T-helper 17 cell (primary cell): ENCODE measurements at regions not wholly inside any gene's neighbourhood (a gene's known extent, or its start where the extent isn't known, plus 50 kb on each side); places are given as distances from the start of the nearest gene placed in this dataset.
"Not testable (repeated sequence)": the region's sequence is repeated elsewhere in the genome, so short reads cannot be mapped to it uniquely, and the experiment has no call there.

Experiments used
- ATAC-seq: fragments of 150-1000 bp; cut with Tn5 transposase; 2 replicates; pipeline ENCODE4 v1.10.0; 2021; ENCODE audit warnings: mild to moderate bottlenecking, moderate library complexity
- DNase-seq, 3 donors: peaks; one replicate each; pipeline versions ENCODE4 v3.0.0 to v3.0.0-alpha.2; 2020 to 2021
- H3K9me3 ChIP-seq: one replicate; pipeline ENCODE4 v1.7.0; 2013; ENCODE audit warnings: low read length, mild to moderate bottlenecking; ENCODE audit not compliant: control insufficient read depth, poor library complexity, severe bottlenecking
- H3K27ac Mint-ChIP-seq: one replicate; pipeline ENCODE4 v1.8.0; 2022; ENCODE audit warnings: mild to moderate bottlenecking, moderate library complexity, mixed read lengths
- H3K27me3 Mint-ChIP-seq: one replicate; pipeline ENCODE4 v1.8.0; 2022; ENCODE audit warnings: mixed read lengths
- H3K36me3 Mint-ChIP-seq: one replicate; pipeline ENCODE4 v1.8.0; 2022; ENCODE audit warnings: low read depth, mixed read lengths
- H3K4me1 Mint-ChIP-seq: one replicate; pipeline ENCODE4 v1.8.0; 2022; ENCODE audit warnings: mild to moderate bottlenecking, mixed read lengths
- H3K4me3 Mint-ChIP-seq: one replicate; pipeline ENCODE4 v1.8.0; 2022; ENCODE audit warnings: mild to moderate bottlenecking, moderate library complexity, mixed read lengths

DNA sequence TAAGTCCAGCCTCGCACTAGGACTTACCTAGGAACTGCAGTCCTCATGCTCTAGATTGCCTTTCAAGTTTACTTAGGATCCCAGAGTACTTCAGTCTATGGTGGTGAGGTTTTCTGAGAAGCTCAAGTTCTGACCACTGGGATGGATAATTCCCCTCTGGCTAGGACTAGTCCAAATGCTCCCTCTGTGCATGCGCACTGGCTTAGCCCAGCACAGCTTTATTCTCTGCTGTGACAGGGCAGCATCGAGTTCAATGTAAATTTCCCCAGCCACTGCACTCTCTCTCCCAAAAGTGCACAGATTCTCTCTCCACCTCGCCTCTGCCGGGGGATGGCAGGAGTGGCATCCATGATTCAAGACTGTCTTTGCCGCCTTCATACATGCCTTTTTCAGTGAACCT lies 241.6 kb downstream of the ZNF326 start:
- ATAC-seq: no peak
- no peak overlapping the region for H3K27ac Mint-ChIP-seq
- H3K36me3 Mint-ChIP-seq: peaks cover 2% of the 10 kb centered on the region
- no peak for DNase-seq
- no peaks in the 10 kb centered on the region for H3K9me3 ChIP-seq
- no peak overlapping the region for H3K4me3 Mint-ChIP-seq
- H3K27me3 Mint-ChIP-seq: no peaks in the 10 kb centered on the region
- no peaks in the 10 kb centered on the region for H3K4me1 Mint-ChIP-seq

DNA sequence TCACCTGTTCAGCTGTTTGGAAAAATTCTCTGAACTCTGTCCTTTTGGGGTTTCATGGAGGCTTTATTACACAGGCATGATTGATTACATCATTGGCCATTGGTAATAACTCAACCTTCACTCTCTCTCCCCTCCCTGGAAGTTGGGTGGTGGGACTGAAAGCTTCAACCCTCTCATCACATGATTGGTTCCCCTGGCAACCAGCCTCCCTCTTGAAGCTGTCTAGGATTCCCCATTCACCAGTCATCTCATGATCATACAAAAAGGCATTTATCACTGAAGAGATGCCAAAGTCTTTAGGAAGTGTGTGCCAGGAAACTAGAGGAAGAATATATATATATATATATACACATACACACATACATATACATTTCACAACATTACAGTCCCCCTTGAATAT lies 228.5 kb downstream of the ZNF326 start:
- DNase-seq: no peak
- no peak for ATAC-seq
- H3K9me3 ChIP-seq: no peaks in the 10 kb centered on the region
- Mint-ChIP-seq H3K27me3 (peaks cover 11% of the 10 kb centered on the region), H3K36me3 (no peaks in the 10 kb centered on the region), H3K27ac (no peak overlapping the region), H3K4me3 (no peak overlapping the region), H3K4me1 (no peaks in the 10 kb centered on the region)

DNA sequence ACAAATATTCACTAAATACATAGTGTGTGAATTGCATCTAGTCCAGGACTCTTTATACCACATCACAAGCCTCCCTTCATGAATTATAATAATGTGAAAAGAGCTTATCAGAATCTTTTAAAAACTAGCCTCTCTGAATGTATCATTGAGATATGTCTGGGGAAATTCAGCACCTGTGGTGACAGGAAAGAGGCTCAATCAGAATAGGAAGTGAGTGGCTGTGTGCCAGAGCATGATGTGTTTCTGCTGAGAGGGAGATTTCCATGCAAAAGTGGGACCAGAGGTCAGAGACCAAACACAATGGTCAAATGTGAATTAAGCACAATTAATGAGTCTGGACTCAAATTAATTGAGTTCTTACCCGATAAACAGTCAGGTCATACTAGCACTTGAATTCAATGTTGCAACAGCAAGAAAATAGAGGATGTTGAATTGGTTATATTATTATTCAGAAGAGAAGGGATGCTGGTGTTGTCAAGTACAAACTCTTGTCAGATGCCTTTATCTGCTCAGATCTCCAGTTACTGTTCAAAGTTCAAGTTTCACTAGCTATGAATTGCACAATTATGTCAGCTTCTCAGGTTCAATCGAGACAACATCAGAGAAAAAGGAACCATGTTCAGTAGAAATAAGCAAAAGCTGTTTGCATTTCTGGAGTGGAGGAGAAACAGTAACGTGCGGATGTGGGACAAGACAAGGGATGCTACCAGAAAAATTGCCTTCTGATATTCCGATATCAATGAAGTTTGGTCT lies 226.2 kb downstream of the ZNF326 start:
- no peak overlapping the region for H3K27ac Mint-ChIP-seq
- H3K9me3 ChIP-seq: no peaks in the 10 kb centered on the region
- no peak for ATAC-seq
- H3K4me3 Mint-ChIP-seq: no peak overlapping the region
- no peaks in the 10 kb centered on the region for H3K36me3 Mint-ChIP-seq
- no peaks in the 10 kb centered on the region for H3K4me1 Mint-ChIP-seq
- no peak for DNase-seq
- H3K27me3 Mint-ChIP-seq: peaks cover 11% of the 10 kb centered on the region

DNA sequence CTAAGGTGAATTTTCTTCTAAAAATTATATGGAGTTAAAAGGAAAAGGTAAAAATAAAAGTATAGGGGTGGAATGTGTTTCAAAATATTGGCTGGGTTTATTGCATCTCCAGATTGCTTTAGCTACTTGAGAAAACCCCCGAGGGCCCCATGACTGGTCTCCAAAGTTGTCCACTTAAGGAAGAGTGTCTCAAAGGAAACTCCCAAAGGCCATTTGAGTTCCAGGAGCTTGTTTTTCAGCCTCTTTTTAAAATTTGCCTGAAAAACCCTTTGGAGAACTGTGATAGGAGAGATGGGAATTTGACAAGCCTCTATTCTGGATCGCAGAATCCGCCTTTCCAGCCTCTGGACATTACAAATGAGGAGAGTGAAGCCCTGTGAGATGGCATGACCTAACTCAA lies 225.6 kb downstream of the ZNF326 start:
- DNase-seq (no peak), ATAC-seq (no peak)
- no peaks in the 10 kb centered on the region for H3K36me3 Mint-ChIP-seq
- H3K4me1 Mint-ChIP-seq: no peaks in the 10 kb centered on the region
- H3K27ac Mint-ChIP-seq: no peak overlapping the region
- no peaks in the 10 kb centered on the region for H3K9me3 ChIP-seq
- H3K27me3 Mint-ChIP-seq: peaks cover 11% of the 10 kb centered on the region
- no peak overlapping the region for H3K4me3 Mint-ChIP-seq

DNA sequence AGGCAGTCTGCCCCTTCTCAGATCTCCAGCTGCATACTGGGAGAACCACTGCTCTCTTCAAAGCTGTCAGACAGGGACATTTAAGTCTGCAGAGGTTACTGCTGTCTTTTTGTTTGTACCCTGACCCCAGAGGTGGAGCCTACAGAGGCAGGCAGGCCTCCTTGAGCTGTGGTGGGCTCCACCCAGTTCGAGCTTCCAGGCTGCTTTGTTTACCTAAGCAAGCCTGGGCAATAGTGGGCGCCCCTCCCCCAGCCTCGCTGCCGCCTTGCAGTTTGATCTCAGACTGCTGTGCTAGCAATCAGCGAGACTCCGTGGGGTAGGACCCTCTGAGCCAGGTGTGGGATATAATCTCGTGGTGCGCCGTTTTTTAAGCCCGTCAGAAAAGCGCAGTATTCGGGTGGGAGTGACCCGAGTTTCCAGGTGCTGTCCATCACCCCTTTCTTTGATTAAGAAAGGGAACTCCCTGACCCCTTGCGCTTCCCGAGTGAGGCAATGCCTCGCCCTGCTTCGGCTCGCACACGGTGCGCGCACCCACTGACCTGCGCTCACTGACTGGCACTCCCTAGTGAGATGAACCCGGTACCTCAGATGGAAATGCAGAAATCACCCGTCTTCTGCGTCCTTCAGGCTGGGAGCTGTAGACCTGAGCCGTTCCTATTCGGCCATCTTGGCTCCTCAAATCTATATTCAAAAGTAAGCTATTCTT lies 224.4 kb downstream of the ZNF326 start:
- not testable (repeated sequence) for H3K4me1 Mint-ChIP-seq, DNase-seq, H3K4me3 Mint-ChIP-seq, ATAC-seq, H3K9me3 ChIP-seq, H3K36me3 Mint-ChIP-seq, H3K27ac Mint-ChIP-seq
- peaks cover 13% of the 10 kb centered on the region for H3K27me3 Mint-ChIP-seq

DNA sequence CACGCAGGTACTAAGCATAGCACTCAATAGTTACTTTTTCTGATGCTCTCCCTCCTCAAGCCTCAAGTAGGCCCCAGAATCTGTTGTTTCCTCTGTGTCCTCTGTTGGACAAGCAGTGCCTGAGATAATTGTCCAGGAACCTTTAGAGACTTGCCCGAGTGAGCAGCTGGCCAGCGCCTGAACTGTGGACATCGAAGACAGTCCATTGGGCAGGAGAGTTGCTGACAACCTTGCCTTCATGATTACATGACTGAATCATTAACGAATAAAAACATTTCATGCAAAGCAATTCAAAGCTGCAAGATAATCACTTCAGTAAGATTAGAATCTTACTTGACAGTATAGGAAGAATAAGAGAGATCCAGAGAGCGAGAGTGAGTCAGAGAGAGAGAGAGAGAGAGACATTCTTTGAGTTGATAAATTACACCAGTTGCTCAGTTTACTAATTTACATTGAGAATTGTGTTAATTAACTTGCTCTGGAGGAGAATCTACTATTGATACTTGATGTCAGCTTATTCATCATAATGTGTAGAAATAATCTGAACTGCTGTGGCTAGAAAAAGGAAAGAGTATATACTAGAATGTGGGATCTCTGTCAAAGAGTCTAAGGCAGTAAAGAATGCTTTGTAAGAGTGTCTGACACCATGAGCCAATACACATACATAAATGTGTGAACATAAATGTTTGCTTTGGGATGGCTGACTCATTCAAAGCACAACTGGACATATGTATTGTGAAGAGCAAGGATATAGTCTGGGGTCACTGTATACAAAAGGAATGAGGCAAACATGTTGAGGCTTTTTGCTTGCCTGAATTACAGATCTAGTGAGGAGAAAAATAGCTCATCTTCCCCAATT lies 216.0 kb downstream of the ZNF326 start:
- H3K27ac Mint-ChIP-seq: no peak overlapping the region
- H3K27me3 Mint-ChIP-seq: peaks cover 5% of the 10 kb centered on the region
- DNase-seq (no peak), ATAC-seq (no peak)
- H3K9me3 ChIP-seq: no peaks in the 10 kb centered on the region
- H3K36me3 Mint-ChIP-seq: no peaks in the 10 kb centered on the region
- H3K4me3 Mint-ChIP-seq: no peak overlapping the region
- H3K4me1 Mint-ChIP-seq: no peaks in the 10 kb centered on the region

DNA sequence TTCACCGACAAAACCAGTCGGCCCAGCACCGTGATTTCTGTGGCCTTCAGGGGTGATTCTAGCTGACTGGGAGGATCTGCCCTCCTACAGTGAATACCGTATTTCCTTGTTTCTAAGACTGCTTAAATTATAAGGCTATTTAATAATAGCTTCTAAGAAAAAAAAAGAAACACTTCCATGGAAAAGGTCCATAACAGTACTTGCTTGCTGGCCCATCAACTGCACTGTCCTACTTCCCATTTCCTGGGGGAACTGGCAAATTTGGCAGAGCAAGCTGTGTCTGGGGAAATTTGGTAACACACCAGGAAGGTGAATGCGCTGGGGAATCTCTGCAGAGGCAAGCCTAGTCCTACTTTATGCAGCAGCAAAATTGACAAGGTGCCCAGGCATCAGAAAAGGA lies 214.0 kb downstream of the ZNF326 start:
- peaks cover 6% of the 10 kb centered on the region for H3K27me3 Mint-ChIP-seq
- no peaks in the 10 kb centered on the region for H3K36me3 Mint-ChIP-seq
- DNase-seq: no peak
- no peak for ATAC-seq
- no peak overlapping the region for H3K4me3 Mint-ChIP-seq
- H3K9me3 ChIP-seq: no peaks in the 10 kb centered on the region
- H3K27ac Mint-ChIP-seq: no peak overlapping the region
- H3K4me1 Mint-ChIP-seq: no peaks in the 10 kb centered on the region

DNA sequence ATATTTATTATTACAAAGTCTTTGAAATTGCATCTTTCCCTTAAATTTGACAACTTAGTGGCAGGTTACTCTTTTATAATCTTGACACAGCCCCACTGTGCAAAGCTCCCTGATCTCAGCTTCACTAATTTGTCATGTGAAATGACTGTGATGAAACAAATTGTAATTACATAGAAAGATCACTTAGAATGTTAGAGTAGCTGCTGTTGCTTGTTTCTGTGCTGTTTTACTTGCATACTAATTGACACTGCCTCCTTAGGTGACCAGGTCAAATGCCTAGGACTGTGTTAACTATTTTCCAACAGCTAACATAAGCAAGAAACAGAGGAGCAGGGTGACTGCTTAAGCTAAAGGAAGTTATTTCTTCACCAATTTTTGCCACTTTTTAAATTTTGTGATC lies 211.3 kb downstream of the ZNF326 start:
- DNase-seq (no peak), ATAC-seq (no peak)
- H3K27me3 Mint-ChIP-seq: peaks cover 6% of the 10 kb centered on the region
- H3K9me3 ChIP-seq: no peaks in the 10 kb centered on the region
- no peaks in the 10 kb centered on the region for H3K4me1 Mint-ChIP-seq
- H3K27ac Mint-ChIP-seq: no peak overlapping the region
- H3K4me3 Mint-ChIP-seq: no peak overlapping the region
- H3K36me3 Mint-ChIP-seq: no peaks in the 10 kb centered on the region

DNA sequence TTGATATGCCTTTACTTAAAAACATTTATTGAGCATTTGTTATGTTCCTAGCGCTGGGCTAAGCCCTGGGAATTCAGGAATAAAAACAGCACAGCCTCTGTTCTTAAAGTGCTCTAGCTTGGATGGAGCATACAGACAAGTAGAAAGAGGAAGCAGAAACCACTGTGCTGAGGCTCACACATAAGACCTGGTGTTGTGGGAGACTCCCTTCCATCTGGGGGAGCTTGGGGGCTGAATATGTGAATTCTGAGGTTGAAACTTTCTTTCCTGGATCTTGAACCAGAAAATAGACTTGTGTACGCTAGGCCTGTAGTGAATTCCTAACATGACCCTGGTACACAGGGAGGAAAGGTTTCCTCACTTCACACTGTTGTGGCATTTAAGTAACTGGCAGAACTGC lies 209.9 kb downstream of the ZNF326 start:
- Mint-ChIP-seq H3K4me3 (no peak overlapping the region), H3K36me3 (no peaks in the 10 kb centered on the region), H3K4me1 (no peaks in the 10 kb centered on the region), H3K27me3 (peaks cover 13% of the 10 kb centered on the region), H3K27ac (no peak overlapping the region)
- H3K9me3 ChIP-seq: no peaks in the 10 kb centered on the region
- ATAC-seq (no peak), DNase-seq (no peak)

DNA sequence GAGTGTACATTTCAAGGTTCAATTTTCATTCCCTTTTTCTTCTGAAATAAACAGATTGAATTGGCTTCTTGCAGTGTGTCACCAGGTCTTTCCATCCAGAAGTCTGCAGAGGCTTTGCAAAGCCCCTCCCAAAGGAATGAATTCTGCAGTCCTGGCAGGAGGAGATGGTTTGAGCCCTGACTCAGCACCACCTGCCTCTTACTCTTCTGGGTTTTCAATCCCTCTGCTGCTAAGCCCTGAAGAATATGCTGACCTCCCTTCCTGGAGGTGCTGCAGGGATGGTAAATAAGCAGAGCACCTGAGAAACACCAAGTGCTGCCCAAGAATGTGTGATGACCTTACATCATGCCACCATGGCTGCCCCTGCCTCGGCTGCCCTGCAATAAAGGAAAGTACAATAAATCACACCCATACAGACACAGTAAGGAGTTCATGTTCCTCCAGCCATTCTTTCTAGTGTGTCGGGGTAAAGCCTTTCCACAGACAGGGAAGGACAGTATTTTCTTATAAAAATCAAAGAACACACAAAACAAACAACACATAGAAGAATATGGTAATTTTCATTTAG lies 209.2 kb downstream of the ZNF326 start:
- no peak for DNase-seq
- no peaks in the 10 kb centered on the region for H3K9me3 ChIP-seq
- no peak overlapping the region for H3K27ac Mint-ChIP-seq
- peaks cover 15% of the 10 kb centered on the region for H3K27me3 Mint-ChIP-seq
- no peak for ATAC-seq
- H3K4me1 Mint-ChIP-seq: no peaks in the 10 kb centered on the region
- H3K4me3 Mint-ChIP-seq: no peak overlapping the region
- no peaks in the 10 kb centered on the region for H3K36me3 Mint-ChIP-seq

DNA sequence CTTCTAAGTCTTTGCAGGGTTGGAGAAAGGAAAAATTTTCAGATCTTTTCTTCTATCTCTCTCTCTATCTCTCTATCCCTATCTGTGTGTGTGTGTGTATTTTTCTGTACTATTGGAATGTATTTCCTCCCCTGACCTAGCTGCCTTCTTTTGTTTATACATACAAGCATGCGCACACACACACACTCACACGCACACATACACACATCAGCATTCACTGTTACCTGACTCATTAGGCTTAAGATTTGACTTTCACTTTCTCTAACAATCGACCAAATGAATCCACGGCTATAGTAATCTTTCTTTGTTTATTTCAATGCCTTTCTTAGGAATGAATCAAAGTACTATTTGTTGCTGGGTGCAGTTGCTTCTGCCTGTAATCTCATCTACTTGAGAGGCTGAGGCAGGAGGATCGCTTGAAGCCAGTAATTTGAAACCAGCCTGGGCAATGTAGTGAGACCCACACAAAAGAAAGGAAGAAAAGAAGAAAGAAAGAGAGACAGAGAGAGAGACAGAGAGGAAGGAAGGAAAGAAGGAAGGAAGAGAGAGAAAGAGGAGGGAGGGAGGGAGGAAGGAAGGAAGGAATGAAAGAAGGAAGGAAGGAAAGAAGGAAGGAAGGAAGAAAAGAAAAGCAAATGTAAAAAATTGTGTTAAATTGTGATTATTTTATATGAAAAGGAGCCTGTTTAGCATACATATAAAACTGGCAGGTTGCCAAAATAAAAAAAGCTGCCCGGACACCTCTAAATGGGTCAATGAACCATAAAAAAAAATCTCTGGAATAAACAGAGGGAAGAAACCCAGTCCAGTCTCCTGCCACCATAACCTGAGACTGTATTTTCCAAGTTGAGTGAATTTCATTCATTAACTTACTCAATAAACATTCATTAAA lies 206.8 kb downstream of the ZNF326 start:
- ATAC-seq (no peak), DNase-seq (no peak)
- peaks cover 33% of the 10 kb centered on the region for H3K27me3 Mint-ChIP-seq
- no peak overlapping the region for H3K4me3 Mint-ChIP-seq
- no peaks in the 10 kb centered on the region for H3K4me1 Mint-ChIP-seq
- no peaks in the 10 kb centered on the region for H3K9me3 ChIP-seq
- H3K36me3 Mint-ChIP-seq: no peaks in the 10 kb centered on the region
- no peak overlapping the region for H3K27ac Mint-ChIP-seq

DNA sequence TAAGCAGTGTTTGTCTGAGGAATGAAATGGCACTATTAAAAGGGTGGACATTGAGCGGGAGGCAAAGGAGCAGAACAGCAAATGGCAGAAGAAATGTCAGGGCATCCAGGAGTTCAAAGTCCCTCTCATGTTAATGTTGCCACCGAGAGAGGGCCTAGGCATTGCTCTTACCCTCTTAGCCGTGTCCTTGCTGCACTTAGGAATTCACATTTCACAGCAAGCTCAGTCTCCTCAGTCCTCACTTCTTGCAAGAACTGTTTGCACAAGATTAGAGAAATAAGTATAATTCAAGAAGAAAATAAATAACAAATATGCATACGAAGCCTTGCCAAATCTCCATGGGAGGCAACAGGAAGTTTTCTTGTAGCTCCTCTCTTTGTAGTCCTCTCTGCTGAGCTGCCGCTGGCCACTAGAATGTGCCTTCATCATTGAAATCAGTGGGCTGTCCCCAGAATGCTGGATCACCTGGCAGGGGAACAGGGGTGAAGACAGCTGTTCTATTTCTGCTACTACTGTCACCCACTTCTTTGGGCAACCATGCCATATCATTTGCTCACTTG lies 205.8 kb downstream of the ZNF326 start:
- Mint-ChIP-seq H3K36me3 (no peaks in the 10 kb centered on the region), H3K4me1 (no peaks in the 10 kb centered on the region), H3K27me3 (peaks cover 42% of the 10 kb centered on the region), H3K27ac (no peak overlapping the region), H3K4me3 (no peak overlapping the region)
- no peak for DNase-seq
- H3K9me3 ChIP-seq: no peaks in the 10 kb centered on the region
- no peak for ATAC-seq
